GM23338 (cell line): ENCODE measurements at regions not wholly inside any gene's neighbourhood (a gene's known extent, or its start where the extent isn't known, plus 50 kb on each side); places are given as distances from the start of the nearest gene placed in this dataset.

ENCODE experiments used
- ATAC-seq: fragments of 200-7000 bp; cut with Tn5 transposase; 3 replicates; pipeline ENCODE4 v1.9.1; 2020
- DNase-seq: peaks from one replicate; pipeline ENCODE4 v3.0.0-alpha.2; 2015; ENCODE audit warnings: low spot score
- H2AFZ ChIP-seq: fragments of 200-600 bp; sonication (generic); 2 replicates; pipeline ENCODE4 v1.8.0; 2016; ENCODE audit warnings: antibody characterized with exemption, mild to moderate bottlenecking, moderate library complexity
- H3F3A ChIP-seq: fragments of 200-600 bp; sonication (generic); replicated peaks from 2 replicates; pipeline ENCODE4 v1.8.0; 2017; ENCODE audit warnings: antibody characterized with exemption, mixed run types, low read depth
- H3K27ac ChIP-seq: fragments of 200-600 bp; sonication (generic); 2 replicates; pipeline ENCODE4 v1.6.1; 2016; ENCODE audit warnings: low read depth
- H3K27me3 ChIP-seq: fragments of 200-600 bp; sonication (generic); 2 replicates; pipeline ENCODE4 v1.8.0; 2016; ENCODE audit warnings: mild to moderate bottlenecking, mixed run types, moderate library complexity; ENCODE audit not compliant: insufficient read depth
- H3K36me3 ChIP-seq: fragments of 200-600 bp; sonication (generic); 2 replicates; pipeline ENCODE4 v1.8.0; 2016; ENCODE audit warnings: mild to moderate bottlenecking; ENCODE audit not compliant: insufficient read depth
- H3K4me1 ChIP-seq: fragments of 200-600 bp; sonication (generic); 2 replicates; pipeline ENCODE4 v1.8.0; 2016; ENCODE audit warnings: mild to moderate bottlenecking, moderate library complexity; ENCODE audit not compliant: insufficient read depth
- H3K4me2 ChIP-seq: fragments of 200-600 bp; sonication (generic); 2 replicates; pipeline ENCODE4 v1.7.1; 2017; ENCODE audit warnings: mixed run types
- H3K4me3 ChIP-seq: fragments of 200-600 bp; sonication (generic); 2 replicates; pipeline ENCODE4 v1.6.1; 2016; ENCODE audit warnings: mixed run types
- H3K79me2 ChIP-seq: fragments of 200-600 bp; sonication (generic); replicated peaks from 2 replicates; pipeline ENCODE4 v1.8.0; 2017; ENCODE audit warnings: mild to moderate bottlenecking; ENCODE audit not compliant: insufficient read depth
- H3K9me2 ChIP-seq: fragments of 200-600 bp; sonication (generic); 2 replicates; pipeline ENCODE4 v1.8.0; 2017; ENCODE audit not compliant: insufficient read depth
- H4K20me1 ChIP-seq: fragments of 200-600 bp; sonication (generic); replicated peaks from 2 replicates; pipeline ENCODE4 v1.8.0; 2017; ENCODE audit warnings: mild to moderate bottlenecking; ENCODE audit not compliant: insufficient read depth
- H3K27ac Mint-ChIP-seq: 2 replicates; pipeline ENCODE4 v1.8.0; 2020; ENCODE audit warnings: inconsistent platforms, mild to moderate bottlenecking, moderate library complexity, mixed read lengths
- H3K27me3 Mint-ChIP-seq: 3 replicates; pipeline ENCODE4 v1.8.0; 2022; ENCODE audit warnings: low read depth, mild to moderate bottlenecking, moderate library complexity, mixed read lengths, inconsistent platforms; ENCODE audit not compliant: insufficient read depth, poor library complexity
- H3K36me3 Mint-ChIP-seq: 3 replicates; pipeline ENCODE4 v1.8.0; 2021; ENCODE audit warnings: low read depth, mild to moderate bottlenecking, inconsistent platforms, moderate library complexity, mixed read lengths
- H3K4me1 Mint-ChIP-seq: 3 replicates; pipeline ENCODE4 v1.8.0; 2020; ENCODE audit warnings: mild to moderate bottlenecking, inconsistent platforms, mixed read lengths
- H3K4me3 Mint-ChIP-seq: 3 replicates; pipeline ENCODE4 v1.8.0; 2021; ENCODE audit warnings: moderate library complexity, mild to moderate bottlenecking, inconsistent platforms, mixed read lengths
- H3K9me3 Mint-ChIP-seq: 3 replicates; pipeline ENCODE4 v1.8.0; 2020; ENCODE audit warnings: moderate library complexity, mild to moderate bottlenecking, inconsistent platforms, mixed read lengths
- CREB1 ChIP-seq: fragments of 250-450 bp; sonication (Bioruptor Pico); IDR thresholded peaks from 2 replicates; pipeline ENCODE4 v1.5.0; 2020; ENCODE audit warnings: low read depth, mild to moderate bottlenecking, moderate library complexity
- ETS1 ChIP-seq: IDR thresholded peaks from 2 replicates; pipeline ENCODE4 v1.6.1; 2016; ENCODE audit warnings: antibody characterized with exemption
- EZH2 ChIP-seq: fragments of 200-600 bp; sonication (generic); IDR thresholded peaks from one replicate; pipeline ENCODE4 v1.8.0; 2017; ENCODE audit warnings: antibody characterized with exemption, mild to moderate bottlenecking, low read depth; ENCODE audit not compliant: unreplicated experiment
- JUNB ChIP-seq: IDR thresholded peaks from one replicate; pipeline ENCODE4 v1.6.1; 2016; ENCODE audit warnings: antibody characterized with exemption; ENCODE audit not compliant: unreplicated experiment
- NANOG ChIP-seq: IDR thresholded peaks from 2 replicates; pipeline ENCODE4 v1.6.1; 2016; ENCODE audit warnings: antibody characterized with exemption, borderline replicate concordance
- POLR2AphosphoS5 ChIP-seq: IDR thresholded peaks from 2 replicates; pipeline ENCODE4 v1.6.1; 2016; ENCODE audit warnings: antibody characterized with exemption, low read depth
- STAT1 ChIP-seq: IDR thresholded peaks from one replicate; pipeline ENCODE4 v1.6.1; 2016; ENCODE audit warnings: antibody characterized with exemption; ENCODE audit not compliant: unreplicated experiment
- ZNF114 ChIP-seq: fragments of 250-450 bp; sonication (Bioruptor Pico); IDR thresholded peaks from 2 replicates; pipeline ENCODE4 v1.5.0; 2020; ENCODE audit warnings: mild to moderate bottlenecking, moderate library complexity
- ZNF331 ChIP-seq: fragments of 250-450 bp; sonication (Bioruptor Pico); IDR thresholded peaks from 2 replicates; pipeline ENCODE4 v1.5.0; 2020; ENCODE audit warnings: low read depth, mild to moderate bottlenecking, moderate library complexity
- ZNF462 ChIP-seq: fragments of 250-450 bp; sonication (Bioruptor Pico); IDR thresholded peaks from 2 replicates; pipeline ENCODE4 v1.5.0; 2020; ENCODE audit warnings: mild to moderate bottlenecking, moderate library complexity

GRCh38 chr1:82934074-82934473, 1064.9 kb downstream of the TTLL7 start:
- no peaks in the 10 kb centered on the region for H3K79me2 ChIP-seq
- Mint-ChIP-seq H3K36me3 (no peaks in the 10 kb centered on the region), H3K4me1 (no peaks in the 10 kb centered on the region), H3K4me3 (no peak overlapping the region), H3K27ac (no peak overlapping the region), H3K9me3 (no peaks in the 10 kb centered on the region), H3K27me3 (no peaks in the 10 kb centered on the region)
- ATAC-seq = no peak
- no peaks in the 10 kb centered on the region for H3K27me3 ChIP-seq
- TF ChIP-seq POLR2AphosphoS5 = no peak
- TF ChIP-seq JUNB = no peak
- TF ChIP-seq ZNF462 (CRISPR knock-in tag) = no peak
- no peak for TF ChIP-seq ZNF331 (CRISPR knock-in tag)
- no peak for TF ChIP-seq EZH2
- no peaks in the 10 kb centered on the region for H3K9me2 ChIP-seq
- H3K4me3 ChIP-seq = no peak overlapping the region
- no peaks in the 10 kb centered on the region for H3F3A ChIP-seq
- H3K27ac ChIP-seq = no peak overlapping the region
- no peaks in the 10 kb centered on the region for H3K4me1 ChIP-seq
- DNase-seq = no peak
- H3K4me2 ChIP-seq = no peak overlapping the region
- peak overlapping the region; percentile 8; the same call in 1 of the 2 replicates for H2AFZ ChIP-seq
- H4K20me1 ChIP-seq = no peaks in the 10 kb centered on the region
- H3K36me3 ChIP-seq = no peaks in the 10 kb centered on the region

GRCh38 chr1:82932727-82933126, 1066.2 kb downstream of the TTLL7 start:
- no peaks in the 10 kb centered on the region for H3K4me1 ChIP-seq
- Mint-ChIP-seq H3K4me3 (no peak overlapping the region), H3K27ac (no peak overlapping the region), H3K4me1 (no peaks in the 10 kb centered on the region), H3K36me3 (no peaks in the 10 kb centered on the region), H3K9me3 (no peaks in the 10 kb centered on the region), H3K27me3 (no peaks in the 10 kb centered on the region)
- no peaks in the 10 kb centered on the region for H3K27me3 ChIP-seq
- no peak overlapping the region for H3K4me3 ChIP-seq
- no peak overlapping the region for H3K4me2 ChIP-seq
- H3K9me2 ChIP-seq = no peaks in the 10 kb centered on the region
- ATAC-seq (no peak), DNase-seq (no peak)
- H3F3A ChIP-seq = no peaks in the 10 kb centered on the region
- no peak overlapping the region for H3K27ac ChIP-seq
- no peaks in the 10 kb centered on the region for H3K79me2 ChIP-seq
- no peak overlapping the region for H2AFZ ChIP-seq
- H4K20me1 ChIP-seq = no peaks in the 10 kb centered on the region
- H3K36me3 ChIP-seq = no peaks in the 10 kb centered on the region
- TF ChIP-seq CREB1 (CRISPR knock-in tag) (no peak), STAT1 (no peak), NANOG (no peak), JUNB (no peak), ZNF331 (CRISPR knock-in tag) (no peak), ETS1 (no peak), ZNF114 (no peak), POLR2AphosphoS5 (no peak)
